HepG2 (cell line): ENCODE measurements at regions not wholly inside any gene's neighbourhood (a gene's known extent, or its start where the extent isn't known, plus 50 kb on each side); places are given as distances from the start of the nearest gene placed in this dataset.

Experiments used
- KLF9 ChIP-seq: IDR thresholded peaks from 2 replicates; pipeline ENCODE4 v1.6.1; 2016; ENCODE audit warnings: low read depth
- SMAD3 ChIP-seq: sonication (generic); formaldehyde crosslinking; IDR thresholded peaks from 2 replicates; pipeline ENCODE4 v1.4.0; 2020; ENCODE audit warnings: missing genetic modification reagents
- ZNF552 ChIP-seq: sonication (generic); formaldehyde crosslinking; IDR thresholded peaks from 2 replicates; pipeline ENCODE4 v1.9.0; 2022; ENCODE audit warnings: missing genetic modification reagents, mild to moderate bottlenecking, borderline replicate concordance
- ZNF670 ChIP-seq: sonication (generic); formaldehyde crosslinking; IDR thresholded peaks from 2 replicates; pipeline ENCODE4 v1.8.0; 2022; ENCODE audit warnings: mild to moderate bottlenecking, missing genetic modification reagents, borderline replicate concordance
- ZSCAN30 ChIP-seq: sonication (generic); formaldehyde crosslinking; IDR thresholded peaks from 2 replicates; pipeline ENCODE4 v1.5.0; 2020; ENCODE audit warnings: mild to moderate bottlenecking, missing genetic modification reagents
- TF ChIP-seq, protein P1 (sequence below): sonication (generic); formaldehyde crosslinking; IDR thresholded peaks from 2 replicates; pipeline ENCODE4 v1.5.0; 2020; ENCODE audit warnings: mild to moderate bottlenecking, missing genetic modification reagents, moderate library complexity

DNA sequence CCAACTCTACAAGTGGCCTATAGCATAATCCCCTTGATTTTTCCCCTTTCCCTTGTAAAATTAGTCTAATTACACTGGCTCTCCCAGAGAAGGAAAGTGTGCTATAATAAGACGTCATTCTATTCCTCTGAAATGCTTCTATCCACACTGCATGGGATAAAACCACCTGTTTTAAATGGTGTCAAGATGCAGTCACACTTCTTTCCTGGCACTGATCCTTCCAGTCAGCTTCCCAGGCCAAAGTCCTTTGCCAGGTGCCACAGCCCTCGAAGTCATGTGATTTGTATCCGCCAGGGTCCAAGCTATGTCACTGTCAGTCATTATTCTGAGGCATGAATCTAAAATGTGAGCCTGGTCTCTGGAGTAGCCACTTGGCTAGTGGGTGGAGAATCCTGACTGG is 169.0 kb upstream of the KIAA1217 start:
- TF ChIP-seq ZSCAN30 (CRISPR knock-in tag) = no peak
- TF ChIP-seq KLF9 = no peak
- no peak for TF ChIP-seq ZNF670 (CRISPR knock-in tag)
- TF ChIP-seq, protein P1, sequence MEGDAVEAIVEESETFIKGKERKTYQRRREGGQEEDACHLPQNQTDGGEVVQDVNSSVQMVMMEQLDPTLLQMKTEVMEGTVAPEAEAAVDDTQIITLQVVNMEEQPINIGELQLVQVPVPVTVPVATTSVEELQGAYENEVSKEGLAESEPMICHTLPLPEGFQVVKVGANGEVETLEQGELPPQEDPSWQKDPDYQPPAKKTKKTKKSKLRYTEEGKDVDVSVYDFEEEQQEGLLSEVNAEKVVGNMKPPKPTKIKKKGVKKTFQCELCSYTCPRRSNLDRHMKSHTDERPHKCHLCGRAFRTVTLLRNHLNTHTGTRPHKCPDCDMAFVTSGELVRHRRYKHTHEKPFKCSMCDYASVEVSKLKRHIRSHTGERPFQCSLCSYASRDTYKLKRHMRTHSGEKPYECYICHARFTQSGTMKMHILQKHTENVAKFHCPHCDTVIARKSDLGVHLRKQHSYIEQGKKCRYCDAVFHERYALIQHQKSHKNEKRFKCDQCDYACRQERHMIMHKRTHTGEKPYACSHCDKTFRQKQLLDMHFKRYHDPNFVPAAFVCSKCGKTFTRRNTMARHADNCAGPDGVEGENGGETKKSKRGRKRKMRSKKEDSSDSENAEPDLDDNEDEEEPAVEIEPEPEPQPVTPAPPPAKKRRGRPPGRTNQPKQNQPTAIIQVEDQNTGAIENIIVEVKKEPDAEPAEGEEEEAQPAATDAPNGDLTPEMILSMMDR (CRISPR knock-in tag) = no peak
- TF ChIP-seq ZNF552 (CRISPR knock-in tag) = no peak
- TF ChIP-seq SMAD3 = no peak
